Muscle layer of colon (tissue), 2 donors: ENCODE measurements at regions not wholly inside any gene's neighbourhood (a gene's known extent, or its start where the extent isn't known, plus 50 kb on each side); places are given as distances from the start of the nearest gene placed in this dataset.

Experiments
- H3K27ac ChIP-seq: one replicate; pipeline ENCODE4 v1.7.0; 2013; ENCODE audit warnings: low read depth, mild to moderate bottlenecking, low read length, moderate library complexity
- H3K27me3 ChIP-seq, 2 donors: one replicate each; pipeline ENCODE4 v1.7.0; 2013; ENCODE audit warnings: low read length in 2 of 2, mild to moderate bottlenecking in 2 of 2; ENCODE audit not compliant: insufficient read depth in 2 of 2, control insufficient read depth in 1 of 2
- H3K36me3 ChIP-seq: one replicate; pipeline ENCODE4 v1.7.0; 2013; ENCODE audit warnings: mild to moderate bottlenecking, low read length; ENCODE audit not compliant: insufficient read depth
- H3K4me1 ChIP-seq: one replicate; pipeline ENCODE4 v1.7.0; 2013; ENCODE audit warnings: mild to moderate bottlenecking, low read length; ENCODE audit not compliant: insufficient read depth
- H3K4me3 ChIP-seq, 2 donors: one replicate each; pipeline ENCODE4 v1.7.0; 2013; ENCODE audit warnings: low read length in 2 of 2, low read depth in 1 of 2, mild to moderate bottlenecking in 1 of 2, moderate library complexity in 1 of 2
- H3K9ac ChIP-seq: one replicate; pipeline ENCODE4 v1.7.0; 2013; ENCODE audit warnings: low read length
- H3K9me3 ChIP-seq: one replicate; pipeline ENCODE4 v1.7.0; 2013; ENCODE audit warnings: mild to moderate bottlenecking, low read length
- donor health status: abdominal sarcoma.
- donor health status: Adenocarcinoma of cecum.

DNA sequence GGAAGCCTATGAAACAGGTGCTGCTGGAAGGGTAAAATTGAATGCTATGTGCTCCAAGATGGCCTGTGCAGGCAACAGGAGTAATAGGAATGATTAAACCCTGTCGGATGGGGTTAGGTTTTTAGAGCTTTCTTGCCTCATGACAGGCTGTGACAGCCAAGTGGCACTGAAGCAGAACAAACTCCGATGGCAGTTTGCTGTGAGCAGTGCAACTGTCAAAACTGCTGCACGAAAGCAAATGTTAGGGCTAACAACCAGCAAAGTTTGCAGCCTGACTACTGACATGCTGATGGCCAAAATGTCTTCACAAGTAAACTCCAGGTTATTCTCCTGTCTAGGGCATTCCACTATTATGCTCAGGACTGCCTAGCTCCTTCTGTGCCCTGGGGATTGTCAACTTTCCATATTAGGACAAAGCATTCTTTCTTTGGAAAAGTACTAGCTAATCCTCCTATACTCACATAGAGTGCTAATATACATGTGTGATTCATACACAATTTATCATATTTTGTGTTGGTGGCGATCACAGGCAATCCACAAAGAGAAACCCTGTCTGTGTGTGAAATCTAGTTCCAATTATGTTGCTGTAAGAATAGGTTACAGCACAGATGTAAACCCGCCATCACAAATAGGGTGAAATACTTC lies 486.6 kb upstream of the TENM3 start:
- Histone ChIP-seq H3K9ac (no peak overlapping the region), H3K9me3 (no peaks in the 10 kb centered on the region), H3K27ac (no peak overlapping the region), H3K4me3 (no peak overlapping the region), H3K27me3 (no peaks in the 10 kb centered on the region), H3K4me1 (no peaks in the 10 kb centered on the region), H3K36me3 (no peaks in the 10 kb centered on the region)

DNA sequence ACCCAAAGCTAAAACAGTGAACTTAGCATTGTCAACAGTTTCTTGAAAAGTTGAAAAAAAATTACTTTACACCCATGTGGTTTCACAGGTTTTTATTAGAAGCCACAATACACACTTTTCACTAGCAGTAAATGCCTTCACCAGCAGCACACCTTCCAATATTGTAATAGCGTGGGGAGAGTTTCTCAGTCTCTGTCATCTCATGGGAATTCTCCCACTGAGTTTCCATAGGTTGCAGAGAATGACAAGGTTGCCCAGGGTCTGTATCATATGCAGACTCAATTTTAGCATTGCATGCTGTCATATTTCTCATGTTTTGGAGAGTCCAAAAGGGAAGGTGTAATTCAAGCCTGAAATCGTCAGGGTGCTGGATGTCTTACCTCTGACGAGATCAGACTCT lies 486.1 kb upstream of the TENM3 start:
- no peak overlapping the region for H3K27ac ChIP-seq
- H3K4me1 ChIP-seq, result no peaks in the 10 kb centered on the region
- no peaks in the 10 kb centered on the region for H3K36me3 ChIP-seq
- H3K9ac ChIP-seq, result no peak overlapping the region
- H3K27me3 ChIP-seq, result no peaks in the 10 kb centered on the region
- no peak overlapping the region for H3K4me3 ChIP-seq
- H3K9me3 ChIP-seq, result no peaks in the 10 kb centered on the region

DNA sequence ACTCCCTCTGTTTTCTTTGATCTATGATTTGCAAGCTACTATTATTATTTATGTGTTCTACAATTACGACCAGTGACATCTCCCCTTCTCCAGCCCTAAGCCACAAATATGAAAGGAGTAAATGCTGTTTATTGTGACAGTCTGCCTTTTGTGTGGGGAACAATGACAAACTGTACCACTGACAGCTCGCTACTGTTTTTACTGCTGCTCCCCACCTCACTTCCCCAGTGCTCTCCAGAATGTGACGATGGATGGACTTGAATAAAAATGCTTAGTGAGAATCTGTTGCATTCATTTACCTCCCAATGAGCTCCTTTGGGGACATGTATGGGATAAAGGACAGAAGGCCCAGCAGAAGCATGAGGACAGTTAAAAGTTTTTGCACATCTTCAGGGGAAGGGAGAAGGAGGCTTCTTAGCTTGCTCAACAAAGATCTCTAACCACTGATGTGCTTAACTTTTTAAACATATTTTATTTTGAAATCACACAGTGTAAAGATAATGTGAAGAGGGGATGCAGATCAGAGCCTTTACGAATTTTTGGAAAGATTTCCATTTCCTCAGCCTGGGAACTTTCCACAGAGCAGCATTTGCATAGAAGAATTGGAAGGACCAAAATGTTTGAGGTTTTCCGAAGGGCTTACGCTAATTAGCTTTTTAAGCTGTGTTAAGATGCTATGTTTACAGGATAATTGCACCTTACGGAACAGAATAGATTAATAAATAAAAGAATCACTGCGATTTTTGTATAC lies 485.1 kb upstream of the TENM3 start:
- Histone ChIP-seq H3K4me3 (no peak overlapping the region), H3K36me3 (no peaks in the 10 kb centered on the region), H3K9me3 (no peaks in the 10 kb centered on the region), H3K9ac (no peak overlapping the region), H3K4me1 (no peaks in the 10 kb centered on the region), H3K27me3 (no peaks in the 10 kb centered on the region), H3K27ac (no peak overlapping the region)

DNA sequence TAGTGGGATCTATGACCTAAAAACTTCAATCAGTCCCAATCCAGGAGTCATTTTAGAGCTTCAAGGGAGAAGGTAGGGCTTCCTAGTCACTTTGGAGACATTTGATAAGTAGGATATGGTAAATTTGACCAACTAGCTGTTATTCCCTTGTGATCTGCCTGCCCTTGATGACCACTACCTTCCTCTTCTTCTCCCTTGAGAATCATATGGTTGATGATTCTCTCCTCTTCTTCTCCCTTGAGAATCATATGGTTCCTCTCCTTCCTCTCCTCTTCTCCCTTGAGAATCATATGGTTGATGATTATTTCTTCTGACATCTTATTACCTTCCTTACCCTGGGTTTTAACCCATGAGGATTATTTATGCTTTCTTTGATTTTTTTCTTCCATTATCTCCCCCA lies 482.6 kb upstream of the TENM3 start:
- Histone ChIP-seq H3K36me3 (no peaks in the 10 kb centered on the region), H3K9me3 (no peaks in the 10 kb centered on the region), H3K4me1 (no peaks in the 10 kb centered on the region), H3K9ac (no peak overlapping the region), H3K4me3 (no peak overlapping the region), H3K27ac (no peak overlapping the region), H3K27me3 (no peaks in the 10 kb centered on the region)

GRCh38 chr4:181761156-181761555 lies 482.0 kb upstream of the TENM3 start:
- Histone ChIP-seq H3K9ac (no peak overlapping the region), H3K4me3 (no peak overlapping the region), H3K4me1 (no peaks in the 10 kb centered on the region), H3K9me3 (no peaks in the 10 kb centered on the region), H3K36me3 (no peaks in the 10 kb centered on the region), H3K27ac (no peak overlapping the region), H3K27me3 (no peaks in the 10 kb centered on the region)

GRCh38 chr4:181766061-181766548 lies 477.1 kb upstream of the TENM3 start:
- H3K9ac ChIP-seq, result no peak overlapping the region
- no peaks in the 10 kb centered on the region for H3K36me3 ChIP-seq
- H3K4me3 ChIP-seq, result no peak overlapping the region
- no peaks in the 10 kb centered on the region for H3K9me3 ChIP-seq
- H3K4me1 ChIP-seq, result no peaks in the 10 kb centered on the region
- H3K27ac ChIP-seq, result no peak overlapping the region
- no peaks in the 10 kb centered on the region for H3K27me3 ChIP-seq

DNA sequence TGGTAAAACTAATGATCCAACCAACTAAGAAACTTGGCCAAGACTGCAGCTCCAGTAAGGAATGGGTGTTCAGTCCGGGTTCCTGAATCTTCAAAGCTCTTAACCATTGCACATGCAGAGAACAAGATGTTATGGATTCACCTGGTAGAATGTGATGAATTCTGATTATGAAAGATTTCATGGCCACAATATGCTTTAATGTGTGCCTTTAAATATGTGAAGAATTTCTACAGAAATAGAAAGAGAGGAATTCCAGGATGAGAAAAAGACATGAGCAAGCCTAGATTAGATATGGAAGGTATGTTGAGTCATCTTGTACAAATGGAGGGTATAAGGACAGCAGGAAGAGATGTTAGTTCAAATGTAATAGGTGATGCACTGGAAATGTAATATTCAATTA lies 472.2 kb upstream of the TENM3 start:
- H3K4me3 ChIP-seq, result no peak overlapping the region
- H3K9me3 ChIP-seq, result no peaks in the 10 kb centered on the region
- no peaks in the 10 kb centered on the region for H3K4me1 ChIP-seq
- no peaks in the 10 kb centered on the region for H3K36me3 ChIP-seq
- no peaks in the 10 kb centered on the region for H3K27me3 ChIP-seq
- no peak overlapping the region for H3K27ac ChIP-seq
- H3K9ac ChIP-seq, result no peak overlapping the region

GRCh38 chr4:181775298-181775697 lies 467.9 kb upstream of the TENM3 start:
- no peaks in the 10 kb centered on the region for H3K27me3 ChIP-seq
- H3K36me3 ChIP-seq, result no peaks in the 10 kb centered on the region
- no peak overlapping the region for H3K4me3 ChIP-seq
- H3K4me1 ChIP-seq, result no peaks in the 10 kb centered on the region
- no peaks in the 10 kb centered on the region for H3K9me3 ChIP-seq
- no peak overlapping the region for H3K9ac ChIP-seq
- no peak overlapping the region for H3K27ac ChIP-seq

DNA sequence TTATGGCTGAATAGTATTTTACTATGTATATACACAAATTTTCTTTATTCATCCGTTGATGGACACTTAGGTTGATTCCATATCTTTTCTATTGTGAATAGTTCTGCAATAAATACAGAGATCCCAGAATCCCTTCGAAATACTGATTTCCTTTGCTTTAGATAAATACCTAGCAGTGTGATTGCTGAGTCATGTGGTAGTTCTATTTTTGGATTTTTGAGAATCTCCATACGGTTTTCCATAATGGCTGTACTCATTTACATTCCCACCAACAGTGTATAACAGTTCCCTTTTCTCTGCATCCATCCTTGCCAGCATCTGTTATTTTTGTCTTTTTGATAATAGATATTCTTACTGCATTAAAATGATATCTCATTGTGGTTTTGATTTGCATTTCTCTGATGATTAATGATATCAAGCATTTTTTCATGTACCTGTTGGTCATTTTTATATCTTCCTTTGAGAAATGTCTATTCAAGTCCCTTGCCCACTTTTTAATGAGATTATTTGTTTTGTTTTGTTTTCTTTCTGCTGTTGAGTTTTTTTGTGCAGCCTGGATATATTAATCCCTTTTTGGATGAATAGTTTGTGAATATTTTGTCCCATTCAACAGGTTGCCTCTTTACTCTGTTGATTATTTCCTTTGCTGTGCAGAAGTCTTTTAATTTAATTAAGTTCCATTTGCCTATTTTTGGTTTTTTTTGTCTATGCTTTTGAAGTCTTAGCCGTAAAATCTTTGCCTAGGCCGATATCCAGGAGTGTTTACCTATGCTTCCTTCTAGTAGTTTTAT lies 466.7 kb upstream of the TENM3 start:
- Histone ChIP-seq H3K9me3 (no peaks in the 10 kb centered on the region), H3K27ac (no peak overlapping the region), H3K36me3 (no peaks in the 10 kb centered on the region), H3K9ac (no peak overlapping the region), H3K4me3 (no peak overlapping the region), H3K4me1 (no peaks in the 10 kb centered on the region), H3K27me3 (no peaks in the 10 kb centered on the region)

DNA sequence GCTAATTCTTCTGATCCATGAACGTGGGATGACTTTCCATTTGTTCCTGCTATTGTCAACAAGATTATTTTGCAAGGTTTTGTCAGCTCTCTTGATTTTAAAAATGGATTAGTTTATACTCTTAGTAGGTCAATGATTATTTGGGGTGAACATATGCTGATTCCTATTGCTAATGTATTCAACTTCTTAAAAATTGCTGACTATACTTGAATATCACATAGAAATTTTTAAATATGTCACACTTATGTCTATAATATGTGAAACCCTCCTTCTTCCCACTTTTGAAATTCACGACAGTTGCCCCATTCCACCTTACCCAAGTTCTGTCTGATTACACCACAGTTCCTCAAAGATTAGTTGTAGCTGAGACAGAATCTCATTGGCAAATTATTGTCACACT lies 465.7 kb upstream of the TENM3 start:
- Histone ChIP-seq H3K9ac (no peak overlapping the region), H3K27ac (no peak overlapping the region), H3K4me1 (no peaks in the 10 kb centered on the region), H3K36me3 (no peaks in the 10 kb centered on the region), H3K27me3 (no peaks in the 10 kb centered on the region), H3K9me3 (no peaks in the 10 kb centered on the region), H3K4me3 (no peak overlapping the region)

- Histone ChIP-seq H3K9me3 (no peaks in the 10 kb centered on the region), H3K27ac (no peak overlapping the region), H3K9ac (no peak overlapping the region), H3K27me3 (no peaks in the 10 kb centered on the region), H3K4me1 (no peaks in the 10 kb centered on the region), H3K36me3 (no peaks in the 10 kb centered on the region), H3K4me3 (no peak overlapping the region)
Measured at GRCh38 chr4:181784881-181785280, 458.3 kb upstream of the TENM3 start.
